Lower leg skin (tissue), 3 donors: ENCODE measurements at regions not wholly inside any gene's neighbourhood (a gene's known extent, or its start where the extent isn't known, plus 50 kb on each side); places are given as distances from the start of the nearest gene placed in this dataset.

ENCODE experiments used
- CTCF ChIP-seq, 3 donors: fragments of 450-650 bp; IDR thresholded peaks; one replicate each; pipeline ENCODE4 v1.5.1; 2016; ENCODE audit warnings: antibody characterized with exemption in 3 of 3, mild to moderate bottlenecking in 3 of 3, moderate library complexity in 2 of 3
- POLR2A ChIP-seq, 2 donors: fragments of 450-650 bp; IDR thresholded peaks; one replicate each; pipeline ENCODE4 v1.6.1; 2016 to 2017; ENCODE audit warnings: antibody characterized with exemption in 2 of 2, mild to moderate bottlenecking in 1 of 2, moderate library complexity in 1 of 2

DNA sequence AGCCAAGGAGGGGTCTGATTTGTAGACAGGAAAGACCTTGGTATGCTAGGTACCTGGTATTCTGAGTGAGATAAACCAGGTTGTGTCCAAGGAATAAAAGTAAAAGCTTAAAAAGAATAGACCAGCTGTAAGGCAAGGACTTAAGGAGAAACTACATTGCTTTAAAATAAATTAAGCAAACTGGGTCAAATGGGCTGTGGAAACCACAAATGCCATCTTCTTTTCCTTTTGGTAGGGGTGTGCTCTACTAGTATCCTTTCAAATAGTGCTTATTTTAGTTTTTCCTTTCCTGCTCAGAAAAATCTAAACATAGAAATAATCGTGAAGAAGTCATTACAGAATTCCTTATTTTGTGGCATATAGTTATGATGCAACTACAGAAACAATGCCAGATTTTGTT, 138.6 kb upstream of the KLF12 start:
- TF ChIP-seq POLR2A (IDR thresholded peaks at IDR 0.05) (no peak), CTCF (IDR thresholded peaks at IDR 0.05) (no peak)
